Stimulated activated CD4-positive, alpha-beta T cell treated with anti-CD3 and anti-CD28 coated beads, TNF-alpha, amount 100 ng/mL, for 1 hour (primary cell): ENCODE measurements at regions not wholly inside any gene's neighbourhood (a gene's known extent, or its start where the extent isn't known, plus 50 kb on each side); places are given as distances from the start of the nearest gene placed in this dataset.

ENCODE experiments used
- DNase-seq, 3 donors: peaks; one replicate each; pipeline ENCODE4 v3.0.0-alpha.2; 2020; ENCODE audit warnings: low read depth in 3 of 3, low spot score in 1 of 3

GRCh38 chr11:70854901-70855556 is 397.3 kb downstream of the SHANK2 start:
- no peak for DNase-seq

- DNase-seq = no peak
Observed at GRCh38 chr11:70857894-70858293, 394.5 kb downstream of the SHANK2 start.

GRCh38 chr11:70859180-70859579 is 393.2 kb downstream of the SHANK2 start:
- no peak for DNase-seq

- no peak for DNase-seq
Observed at GRCh38 chr11:70860888-70861287, 391.5 kb downstream of the SHANK2 start.

- DNase-seq = no peak
Observed at GRCh38 chr11:70861559-70861958, 390.8 kb downstream of the SHANK2 start.

GRCh38 chr11:70862093-70862492 is 390.3 kb downstream of the SHANK2 start:
- no peak for DNase-seq

- no peak for DNase-seq
Observed at GRCh38 chr11:70863186-70863585, 389.2 kb downstream of the SHANK2 start.

- no peak for DNase-seq
Observed at GRCh38 chr11:70863993-70864392, 388.4 kb downstream of the SHANK2 start.

GRCh38 chr11:70865356-70865755 is 387.0 kb downstream of the SHANK2 start:
- DNase-seq = no peak

GRCh38 chr11:70866834-70867233 is 385.5 kb downstream of the SHANK2 start:
- DNase-seq = no peak

GRCh38 chr11:70867281-70868047 is 384.9 kb downstream of the SHANK2 start:
- no peak for DNase-seq

- no peak for DNase-seq
Observed at GRCh38 chr11:70868341-70868885, 384.0 kb downstream of the SHANK2 start.

GRCh38 chr11:70869054-70869453 is 383.3 kb downstream of the SHANK2 start:
- no peak for DNase-seq

GRCh38 chr11:70871881-70872280 is 380.5 kb downstream of the SHANK2 start:
- no peak for DNase-seq

GRCh38 chr11:70872299-70872698 is 380.1 kb downstream of the SHANK2 start:
- no peak for DNase-seq

- DNase-seq = no peak
Observed at GRCh38 chr11:70872955-70873735, 379.2 kb downstream of the SHANK2 start.

GRCh38 chr11:70873736-70874412 is 378.5 kb downstream of the SHANK2 start:
- DNase-seq = no peak

GRCh38 chr11:70876685-70877084 is 375.7 kb downstream of the SHANK2 start:
- no peak for DNase-seq

- no peak for DNase-seq
Observed at GRCh38 chr11:70877151-70877550, 375.2 kb downstream of the SHANK2 start.

GRCh38 chr11:70878366-70878765 is 374.0 kb downstream of the SHANK2 start:
- DNase-seq = no peak
